ENCODE measurements at regions not wholly inside any gene's neighbourhood (a gene's known extent, or its start where the extent isn't known, plus 50 kb on each side); places are given as distances from the start of the nearest gene placed in this dataset.

DNA sequence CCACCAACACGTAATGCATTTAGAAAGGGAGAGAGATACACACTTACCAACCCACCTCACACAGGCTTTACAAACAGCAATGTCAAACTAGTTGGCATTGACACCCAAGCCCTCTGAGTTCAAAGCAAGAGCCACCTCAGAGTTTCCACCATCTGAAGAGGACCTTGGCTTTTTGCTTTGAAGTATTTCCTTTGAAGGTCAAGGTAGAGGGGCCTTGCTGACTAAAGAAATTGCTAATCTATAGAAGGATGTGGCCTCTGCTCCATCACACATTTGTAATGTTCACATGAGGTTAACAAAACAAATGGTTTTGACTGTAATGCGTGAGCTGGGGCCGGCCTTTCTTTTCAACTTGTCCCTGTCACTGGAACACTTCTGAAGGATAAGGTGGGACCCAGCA is 117.7 kb downstream of the POLR2M start:
- DNase-seq, result no peak

DNA sequence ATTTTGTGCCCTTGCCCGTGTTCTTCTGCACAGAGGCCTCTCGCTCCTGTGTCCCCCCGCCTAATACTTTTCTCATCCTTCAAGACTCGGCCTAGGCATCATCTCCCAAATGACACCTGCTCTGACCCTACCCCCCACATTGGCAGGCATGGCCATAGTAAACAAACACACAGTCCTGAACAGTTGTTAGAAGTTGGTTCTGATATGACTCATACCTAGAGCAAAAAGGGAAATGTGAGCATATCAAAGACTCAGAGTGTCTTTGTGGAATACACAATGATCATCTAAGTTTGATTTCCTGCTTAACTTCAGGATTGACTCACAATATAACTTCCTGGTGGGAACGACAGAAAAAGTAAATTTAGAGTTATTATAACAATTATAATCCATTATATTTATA is 120.5 kb downstream of the POLR2M start:
- no peak for DNase-seq

DNA sequence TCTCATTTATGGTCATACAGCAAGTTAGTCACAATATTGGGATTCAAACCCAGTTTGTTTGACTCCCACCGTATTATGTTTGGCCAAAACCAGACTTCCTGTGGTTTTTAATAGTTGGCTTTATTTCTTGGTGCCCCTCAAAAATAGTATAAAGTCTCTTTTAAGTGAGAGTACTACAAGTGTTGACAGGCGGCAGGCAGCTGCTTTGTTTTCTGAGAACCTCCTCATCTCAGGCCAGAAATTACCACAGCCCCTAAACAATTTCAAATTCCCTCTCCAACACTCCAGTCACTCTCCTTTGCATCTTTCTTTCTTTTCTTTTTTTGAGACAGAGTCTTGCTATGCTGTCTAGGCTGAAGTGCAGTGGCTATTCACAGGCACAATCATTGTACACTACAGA is 121.5 kb downstream of the POLR2M start:
- DNase-seq, result no peak

DNA sequence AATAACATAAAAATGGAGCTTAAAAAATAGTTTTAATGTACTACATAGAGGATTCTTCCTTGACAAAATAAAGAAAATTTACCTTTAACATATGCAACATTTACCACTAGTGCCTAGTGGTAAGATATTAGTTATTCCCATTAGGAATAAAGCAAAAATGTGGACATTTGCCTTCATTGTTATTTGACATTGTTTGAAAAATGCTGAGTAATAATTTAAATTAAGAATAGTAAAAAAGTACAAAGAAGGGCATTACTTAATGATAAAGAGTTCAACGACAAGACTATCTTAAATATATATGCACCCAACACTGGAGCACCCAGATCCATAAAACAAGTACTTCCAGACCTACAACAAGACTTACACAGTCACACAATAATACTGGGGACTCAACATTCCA is 125.7 kb downstream of the POLR2M start:
- no peak for DNase-seq

DNA sequence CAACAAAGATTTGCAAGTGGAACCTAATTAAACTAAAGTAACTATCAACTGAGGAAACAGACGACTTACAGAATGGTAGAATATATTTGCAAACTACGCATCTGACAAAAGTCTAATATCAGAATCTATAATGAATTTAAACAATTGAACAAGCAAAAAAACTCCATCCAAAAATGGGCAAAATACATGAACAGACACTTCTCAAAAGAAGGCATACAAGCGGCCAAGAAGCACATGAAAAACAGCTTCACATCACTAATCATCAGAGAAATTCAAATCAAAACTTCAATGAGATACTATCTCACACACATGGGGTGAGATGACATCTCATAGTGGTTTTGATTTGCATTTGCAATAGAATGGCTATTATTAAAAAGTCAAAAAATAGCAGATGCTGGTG is 128.6 kb downstream of the POLR2M start:
- DNase-seq, result no peak

DNA sequence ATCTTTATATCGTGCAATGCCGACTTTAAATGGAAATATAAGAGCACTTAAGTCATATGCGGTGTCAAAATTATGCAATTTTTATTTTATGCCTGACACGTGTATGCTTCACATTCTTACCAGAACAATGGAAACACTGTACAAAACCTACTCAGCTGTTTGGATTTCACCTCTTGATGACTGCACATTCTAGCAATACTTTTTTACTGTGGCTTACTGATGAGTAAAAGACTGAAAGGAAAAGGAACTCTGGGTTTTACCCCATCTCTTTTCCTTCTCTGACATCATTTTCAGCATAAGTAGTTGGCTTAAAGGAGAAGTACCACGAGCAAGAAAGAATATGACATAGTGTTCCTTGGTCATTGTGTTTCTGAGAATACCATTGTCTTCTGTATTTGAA is 142.8 kb downstream of the POLR2M start:
- no peak for DNase-seq

DNA sequence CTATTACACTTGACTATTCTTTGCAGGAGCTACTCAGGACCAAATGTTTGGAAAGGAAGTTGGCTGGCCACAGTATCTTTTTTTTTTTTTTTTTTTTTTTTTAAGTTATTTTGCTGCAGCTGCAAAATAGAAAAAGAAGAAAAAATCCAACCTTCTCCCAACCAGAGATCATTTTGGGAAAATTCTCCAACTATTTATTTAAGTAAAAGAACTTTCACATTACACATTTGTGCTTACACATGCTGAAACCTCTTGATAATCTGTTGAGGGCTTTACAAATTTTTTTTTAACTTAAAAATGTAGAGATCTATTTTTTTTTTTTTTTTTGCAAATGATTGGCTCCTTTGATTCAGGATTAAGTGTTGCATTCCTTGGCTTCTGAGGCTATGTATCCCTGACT is 148.0 kb downstream of the POLR2M start:
- no peak for DNase-seq

DNA sequence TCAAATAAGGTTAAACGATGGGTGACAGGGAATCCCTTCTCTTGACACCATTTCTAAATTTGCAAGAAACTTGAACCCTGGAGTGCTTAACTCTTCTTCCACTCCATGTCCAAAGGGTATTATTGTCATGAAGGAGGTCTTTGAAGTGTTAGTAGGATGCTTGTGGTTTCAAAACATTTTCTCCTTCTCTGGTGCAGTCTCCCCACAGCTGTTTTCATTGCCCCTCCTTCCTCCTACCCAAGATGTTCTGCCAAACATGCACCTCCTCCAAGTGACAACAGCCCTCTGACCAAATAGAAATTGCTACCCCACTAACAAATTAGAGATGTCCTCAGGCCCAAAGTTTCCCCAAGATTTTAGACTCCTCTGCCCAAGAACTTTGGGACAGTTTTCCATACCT is 151.4 kb downstream of the POLR2M start:
- DNase-seq, result no peak

DNA sequence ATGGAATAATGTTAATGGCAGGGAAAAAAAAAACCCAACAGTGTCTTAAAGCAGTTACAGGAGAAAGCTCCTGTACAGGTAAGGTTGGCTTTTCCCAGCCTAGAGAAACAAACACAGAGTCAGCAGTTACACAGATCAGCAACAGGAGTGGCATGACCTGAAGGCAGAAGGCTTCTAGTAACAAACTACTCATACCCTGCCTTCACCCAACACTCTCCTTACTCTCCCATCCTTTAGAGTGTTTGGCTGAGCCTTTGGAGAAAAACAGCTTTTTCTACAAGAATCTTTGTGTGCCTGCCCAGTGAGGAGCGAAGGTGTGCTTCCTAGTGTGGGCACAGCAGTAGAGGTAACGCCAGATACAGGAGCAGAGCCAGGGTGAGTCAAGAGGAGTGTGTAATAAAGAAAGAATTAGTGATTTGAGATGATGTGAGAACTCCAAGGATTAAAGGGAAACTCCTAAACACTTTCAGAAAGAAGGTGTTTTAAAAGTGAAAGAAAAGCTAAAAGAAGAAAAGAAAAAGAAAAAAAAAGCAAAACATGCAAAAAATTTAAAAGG is 152.7 kb downstream of the POLR2M start:
- DNase-seq, result no peak

DNA sequence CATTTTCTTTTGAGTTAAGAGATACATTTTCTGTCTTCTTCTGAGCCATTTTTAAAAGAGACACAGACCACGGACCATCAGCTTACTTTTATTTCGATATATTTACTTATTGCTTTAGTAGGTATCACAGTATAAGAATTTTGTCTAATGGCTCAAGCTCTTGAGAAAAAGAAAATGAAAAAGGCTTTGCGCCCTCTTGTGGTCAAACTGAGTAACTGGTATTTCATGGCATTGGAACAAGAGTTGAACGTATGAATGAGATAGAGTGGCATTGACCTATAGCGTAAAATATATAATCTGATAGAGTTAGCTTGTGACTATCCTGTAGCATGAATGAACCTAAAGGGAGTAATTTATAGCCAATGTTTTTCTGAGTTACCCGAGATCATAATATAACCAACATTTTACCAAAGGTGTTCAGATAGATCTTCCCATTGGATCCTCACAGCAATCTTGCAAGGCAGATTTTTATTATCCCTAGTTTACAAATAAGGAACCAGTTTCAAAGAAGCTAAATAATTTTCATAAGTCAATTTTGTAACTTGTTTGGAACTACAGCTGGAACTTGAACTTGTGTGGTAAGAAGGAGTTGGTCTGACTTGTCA is 154.6 kb downstream of the POLR2M start:
- peak; percentile 20 to 66 for DNase-seq

DNA sequence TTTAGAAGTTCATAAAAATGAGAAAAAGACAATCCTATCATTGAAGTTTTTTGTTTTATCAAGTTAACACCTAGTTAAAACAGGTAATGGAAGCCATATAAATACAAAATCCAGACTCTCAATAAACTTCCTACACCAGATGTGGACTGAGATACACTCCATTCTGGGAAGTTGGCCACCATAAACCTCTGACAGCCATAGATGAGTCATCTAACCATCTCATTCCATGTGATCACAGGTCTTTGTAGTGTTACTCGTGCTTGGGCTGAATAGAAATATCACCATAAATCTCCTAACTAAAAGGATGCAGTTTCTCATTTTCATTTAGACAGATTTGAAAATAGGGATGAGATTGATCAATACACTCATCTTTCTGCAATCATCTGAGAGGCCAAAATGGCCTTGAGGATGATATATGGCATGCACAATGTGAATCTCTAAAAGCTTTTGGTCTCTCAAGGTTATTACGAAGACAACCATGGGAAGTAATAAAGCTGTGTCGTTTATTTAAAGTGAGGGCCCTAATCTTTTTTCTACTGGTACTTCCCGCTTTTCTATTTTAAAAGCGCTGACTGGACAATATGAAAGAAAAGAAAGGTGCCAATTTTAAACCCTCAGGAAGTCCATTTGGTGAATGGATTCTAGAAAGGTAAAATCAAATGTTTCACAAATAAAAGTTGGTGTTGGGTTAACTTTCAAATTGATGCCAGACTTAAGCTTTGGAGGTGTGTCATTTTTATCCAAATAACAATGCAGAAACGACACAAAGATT is 155.5 kb downstream of the POLR2M start:
- DNase-seq, result no peak

DNA sequence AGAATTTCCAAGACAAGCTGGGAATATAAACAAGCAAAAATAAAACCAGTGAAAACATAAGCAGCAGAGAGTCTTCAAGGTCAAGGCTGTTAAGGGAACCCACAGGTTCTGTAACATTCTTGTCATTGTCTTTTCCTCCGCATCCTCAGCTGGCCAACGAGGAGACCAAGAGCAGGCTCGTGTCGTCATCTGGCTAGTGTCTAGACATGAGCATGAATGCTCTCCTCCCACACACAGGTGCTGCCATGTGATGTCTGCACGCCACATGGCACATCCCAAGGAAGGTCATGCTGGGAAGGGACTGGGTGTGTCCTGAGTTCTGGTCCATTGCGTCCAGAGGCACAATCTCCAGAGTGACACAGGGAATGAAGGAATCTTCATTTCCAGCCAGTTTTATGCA is 156.2 kb downstream of the POLR2M start:
- DNase-seq, result no peak

DNA sequence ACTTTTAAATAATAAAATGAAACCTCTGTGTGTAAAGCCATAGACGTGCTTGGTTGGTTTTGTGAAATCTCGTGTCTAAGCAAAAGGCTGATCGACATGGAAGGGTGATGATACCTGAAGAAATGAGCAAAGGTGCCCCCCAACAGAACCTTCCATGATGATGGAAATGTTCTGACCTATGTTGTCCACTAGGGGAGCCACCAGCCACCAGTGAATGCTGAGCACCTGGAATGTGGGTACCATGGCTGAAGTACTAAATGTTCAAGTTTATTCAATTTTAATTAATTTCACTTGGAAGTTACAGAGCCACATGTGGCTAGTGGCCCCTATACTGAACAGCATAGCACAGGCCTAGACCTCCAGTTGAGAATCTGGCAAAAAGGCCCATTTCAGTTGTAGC is 158.8 kb downstream of the POLR2M start:
- DNase-seq, result no peak

DNA sequence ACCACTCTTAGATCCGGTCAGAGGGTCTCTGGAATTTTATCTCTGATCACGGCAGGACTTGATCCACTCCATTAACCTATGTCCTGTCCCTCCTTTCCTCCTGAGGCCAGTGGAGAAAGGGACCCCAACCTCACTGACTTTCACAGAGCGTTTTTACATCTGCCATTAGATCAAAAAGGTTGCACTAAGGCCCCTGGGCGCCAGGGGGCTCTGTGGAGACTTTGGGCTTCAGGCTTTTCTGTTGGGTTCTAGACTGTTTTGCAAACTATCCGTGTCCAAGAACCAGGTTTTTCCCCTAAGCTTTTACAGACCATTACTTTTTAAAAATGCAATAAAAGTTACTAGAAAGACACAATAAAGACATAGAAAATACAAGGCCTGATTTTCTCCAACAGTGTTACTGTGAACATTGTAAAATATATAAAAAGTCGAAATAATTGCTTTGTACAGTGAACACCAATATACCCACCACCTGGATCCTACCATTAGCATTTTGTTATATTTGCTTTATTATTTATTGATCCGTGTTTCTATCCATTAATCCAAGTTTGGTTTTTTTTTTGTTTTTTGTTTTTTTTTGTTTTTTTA is 159.7 kb downstream of the POLR2M start:
- peak; percentile 7 to 40 for DNase-seq

DNA sequence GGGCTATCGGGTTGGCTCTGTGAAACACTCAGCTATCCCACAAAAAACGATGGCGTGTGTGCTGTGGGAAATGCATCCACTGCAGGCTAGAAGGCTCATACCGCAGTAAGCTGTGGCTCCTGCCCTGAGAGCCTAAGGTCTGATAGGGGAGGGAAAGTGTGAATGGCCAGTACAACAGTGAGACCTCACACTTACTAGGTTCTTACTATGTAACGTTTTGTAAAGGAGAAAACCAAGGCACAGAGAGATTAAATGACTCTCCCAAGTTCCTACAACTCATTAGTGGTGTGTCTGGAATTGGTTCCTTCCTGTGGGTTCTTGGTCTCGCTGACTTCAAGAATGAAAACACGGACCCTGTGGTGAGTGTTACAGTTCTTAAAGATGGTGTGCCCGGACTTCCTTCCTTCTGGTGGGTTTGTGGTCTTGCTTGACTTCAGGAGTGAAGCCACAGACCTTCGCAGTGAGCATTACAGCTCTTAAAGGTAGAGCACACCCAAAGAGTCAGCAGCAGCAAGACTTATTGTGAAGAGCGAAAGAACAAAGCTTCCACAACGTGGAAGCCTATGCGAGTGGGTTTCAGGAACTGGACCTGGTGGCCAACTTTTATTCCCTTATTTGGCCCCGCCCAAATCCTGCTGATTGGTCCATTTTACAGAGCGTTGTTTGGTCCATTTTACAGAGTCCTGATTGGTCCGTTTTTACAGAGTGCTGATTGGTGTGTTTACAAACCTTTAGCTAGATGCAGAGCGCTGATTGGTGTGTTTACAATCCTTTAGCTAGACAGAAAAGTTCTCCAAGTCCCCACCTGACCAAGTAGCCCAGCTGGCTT is 161.7 kb downstream of the POLR2M start:
- no peak for DNase-seq

DNA sequence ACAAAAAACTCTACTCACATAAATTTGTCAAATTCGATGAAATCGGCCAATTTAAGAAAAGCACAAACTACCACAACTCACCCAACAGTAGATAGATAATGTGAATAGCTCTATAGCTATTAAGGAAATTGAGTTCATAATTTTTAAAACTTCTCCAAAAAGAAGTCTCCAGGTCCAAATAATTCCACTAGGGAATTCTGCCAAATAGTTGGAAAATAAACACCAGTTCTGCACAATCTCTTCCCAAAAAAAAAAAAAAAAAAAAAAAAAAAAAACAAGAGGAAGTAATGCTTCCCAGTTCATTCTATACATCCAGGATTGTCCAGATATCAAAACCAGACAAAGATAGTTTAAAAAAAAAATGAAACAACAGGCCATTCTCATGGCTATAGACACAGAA is 164.2 kb downstream of the POLR2M start:
- DNase-seq, result no peak

DNA sequence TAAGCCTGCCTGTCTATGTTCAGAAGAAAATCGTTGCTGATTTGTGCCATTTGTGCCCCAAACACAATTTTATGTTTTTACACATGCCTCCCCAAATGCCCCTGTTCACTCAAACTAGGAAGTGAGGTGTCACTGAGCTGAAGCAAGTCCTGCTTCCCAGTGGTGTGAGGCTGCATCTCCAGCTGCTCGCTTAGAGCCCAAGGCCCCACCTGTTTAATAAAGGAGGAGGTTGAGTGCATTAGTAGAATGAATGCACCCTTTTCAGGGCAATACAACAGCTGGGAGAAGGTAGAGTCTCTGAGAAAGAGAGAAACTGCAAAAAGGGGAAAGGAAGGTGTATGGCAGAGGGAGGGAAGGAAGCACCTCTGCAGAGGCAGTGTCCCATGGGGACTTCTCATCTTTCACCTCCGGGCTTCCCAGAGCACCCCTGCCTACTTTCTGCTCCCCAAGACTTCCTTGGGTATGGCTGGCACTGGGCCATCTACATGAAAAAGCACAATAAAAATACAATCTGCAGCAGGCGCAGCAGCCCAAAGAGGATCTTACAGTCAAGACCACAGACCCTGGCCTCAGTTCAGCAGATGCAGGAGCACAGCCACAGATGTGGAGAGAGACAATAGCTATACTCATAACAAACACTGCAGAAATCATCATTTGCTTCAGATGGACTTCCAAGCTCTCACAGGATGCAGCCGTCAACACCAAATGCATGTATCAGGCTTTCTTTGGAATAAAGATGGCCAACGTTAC is 165.9 kb downstream of the POLR2M start:
- DNase-seq, result no peak

DNA sequence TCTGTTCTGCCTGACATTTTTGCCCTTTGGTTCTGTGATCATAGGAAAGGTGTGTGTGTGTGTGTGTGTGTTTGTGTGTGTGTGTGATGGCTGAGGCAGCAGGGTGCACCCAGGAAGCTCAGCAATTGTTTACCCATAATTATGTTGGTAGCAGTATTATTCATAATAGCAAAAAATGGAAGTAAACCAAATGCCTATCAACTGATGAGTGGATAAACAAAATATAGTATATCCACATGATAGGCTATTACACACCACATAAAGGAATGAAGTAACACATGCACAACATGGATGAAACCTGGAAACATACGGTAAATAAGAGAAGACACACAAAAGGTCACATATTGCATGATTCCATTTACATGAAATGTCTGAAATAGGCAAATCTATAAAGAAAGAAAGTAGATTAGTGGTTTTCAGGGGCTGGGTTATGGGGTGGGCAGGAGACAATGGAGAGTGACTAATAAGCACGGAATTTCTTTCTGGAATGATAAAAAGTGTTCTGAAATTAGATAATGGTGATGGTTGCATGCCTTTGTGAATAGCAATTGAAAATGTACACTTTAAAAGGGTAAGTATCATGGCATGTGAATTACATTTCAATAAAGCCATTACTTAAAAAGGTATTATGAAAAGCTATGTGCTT is 167.2 kb downstream of the POLR2M start:
- DNase-seq, result peak in 1 of 2 experiments; percentile 33

DNA sequence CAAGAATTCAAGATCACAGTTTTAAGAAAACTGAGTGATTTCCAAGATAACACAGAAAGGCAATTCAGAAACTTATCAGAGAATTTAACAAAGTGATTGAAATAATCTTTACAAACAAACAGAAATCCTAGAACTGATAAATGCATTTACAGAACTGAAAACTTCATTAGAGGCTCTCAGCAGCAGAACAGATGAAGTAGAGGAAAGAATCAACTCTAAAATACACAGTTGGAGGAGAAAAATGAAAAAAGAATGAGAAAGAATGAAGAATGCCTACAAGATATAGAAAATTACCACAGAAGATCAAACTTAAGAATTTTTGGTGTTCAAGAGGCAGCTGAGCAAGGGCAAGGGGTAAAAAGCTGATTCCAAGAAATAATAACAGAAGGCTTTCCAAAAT is 168.8 kb downstream of the POLR2M start:
- no peak for DNase-seq

DNA sequence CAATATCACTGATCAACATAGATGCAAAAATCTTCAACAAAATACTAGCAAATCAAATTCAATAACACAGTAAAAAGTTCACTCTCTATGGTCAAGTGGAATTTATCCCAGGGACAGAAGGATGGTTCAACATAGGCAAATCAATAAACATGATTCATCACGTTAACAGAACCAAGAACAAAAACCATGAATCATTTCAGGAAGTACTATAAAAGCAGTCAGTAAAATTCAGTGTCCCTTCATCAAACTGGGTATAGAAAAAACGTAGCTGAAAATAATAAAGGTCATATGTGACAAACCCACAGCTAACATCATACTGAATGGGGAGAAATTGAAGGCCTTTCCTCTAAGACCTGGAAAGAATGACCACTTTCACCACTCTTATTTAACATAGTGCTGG is 172.1 kb downstream of the POLR2M start:
- no peak for DNase-seq

DNA sequence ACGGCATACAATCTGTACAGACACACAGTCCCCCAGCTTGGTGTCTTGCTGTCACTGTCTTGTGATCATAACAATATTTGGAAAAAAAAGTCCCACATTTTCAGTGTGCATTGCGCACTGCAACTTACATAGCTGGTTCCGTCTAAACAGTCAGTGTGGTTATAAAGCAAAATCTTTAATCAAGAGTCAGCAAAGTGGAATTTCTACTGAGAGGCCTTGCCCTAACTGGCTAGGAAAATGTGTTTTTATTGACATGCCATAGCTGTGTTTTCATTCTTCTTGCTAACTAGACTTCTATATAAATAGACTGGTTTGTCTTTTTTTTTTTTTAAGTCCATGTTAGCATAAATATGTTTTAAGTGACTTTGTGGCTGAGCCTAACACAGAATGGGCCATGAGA is 174.8 kb downstream of the POLR2M start:
- DNase-seq, result no peak

DNA sequence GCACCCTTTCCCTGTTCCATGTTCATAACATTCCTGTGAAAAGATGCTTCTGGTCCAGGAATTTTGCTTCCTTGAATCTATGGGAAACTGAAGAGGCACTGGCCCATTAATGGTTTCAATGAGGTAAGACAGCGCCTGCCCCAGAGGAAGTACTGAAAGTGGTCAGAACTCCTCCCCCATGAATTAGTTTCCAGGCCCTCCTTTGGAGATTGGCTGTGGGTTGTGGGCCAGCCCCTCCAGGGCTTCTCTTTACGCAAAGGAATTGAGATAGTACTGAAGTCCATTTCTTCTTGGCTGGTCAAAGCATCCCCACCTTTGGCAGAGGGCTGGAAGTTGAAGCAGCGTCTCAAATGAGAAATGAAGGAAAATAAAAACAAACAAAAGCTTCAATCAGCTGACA is 175.5 kb downstream of the POLR2M start:
- no peak for DNase-seq

All from SW 1271 (cell line).